GM13977 (cell line): ENCODE measurements at regions not wholly inside any gene's neighbourhood (a gene's known extent, or its start where the extent isn't known, plus 50 kb on each side); places are given as distances from the start of the nearest gene placed in this dataset.

Experiments
- DNase-seq: peaks from one replicate; pipeline ENCODE4 v3.0.0; 2012; ENCODE audit warnings: low spot score
- in situ Hi-C: fragments of 300-500 bp; cut with MboI; formaldehyde crosslinking; loops from one replicate; pipeline ENCODE4 v1.12.0; 2022; ENCODE audit warnings: low sequenced_read_pairs, low pct_unique_long_range_greater_than_20kb, mixed read lengths, inconsistent platforms; ENCODE audit not compliant: unreplicated experiment
- TF ChIP-seq, protein P1 (sequence below): IDR thresholded peaks from 2 replicates; pipeline ENCODE4 v1.5.1; 2012; ENCODE audit warnings: mild to moderate bottlenecking, control low read depth; ENCODE audit not compliant: insufficient read depth; ENCODE audit errors: extremely low read depth, missing control alignments

DNA sequence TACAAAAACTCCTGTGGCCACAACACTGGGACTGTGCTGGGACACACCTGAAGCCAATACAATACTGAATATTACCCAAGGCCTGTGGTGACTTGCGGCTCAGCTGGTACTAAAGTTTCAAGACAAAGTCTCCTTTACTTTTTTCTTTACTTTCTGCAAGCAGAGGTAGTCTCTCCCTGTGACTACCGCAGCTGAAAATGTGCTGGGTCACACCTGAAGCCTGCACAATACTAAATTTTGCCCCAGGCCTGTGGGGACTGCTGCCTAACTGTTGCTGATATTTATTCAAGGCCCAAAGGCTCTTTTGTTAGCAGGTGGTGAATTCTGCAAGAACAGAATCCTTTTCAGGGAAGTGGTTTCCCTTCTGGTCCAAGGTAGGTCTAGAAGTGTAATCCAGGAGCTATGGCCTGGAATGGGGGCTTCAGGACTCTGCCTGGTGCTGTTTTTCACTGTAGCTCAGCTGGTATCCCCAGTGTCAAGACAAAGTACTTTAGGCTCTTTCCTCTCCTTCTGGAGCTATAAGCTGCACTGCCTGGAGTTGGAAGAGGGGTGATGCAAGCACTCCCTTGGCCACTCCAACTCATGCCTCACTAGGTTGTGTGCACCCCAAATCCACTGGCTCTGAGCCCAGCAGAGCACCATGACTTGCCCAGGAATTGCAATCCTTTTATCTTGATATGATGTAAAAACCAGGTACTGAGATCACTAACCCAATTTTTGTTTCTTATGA is 489.4 kb downstream of the TECRL start:
- TF ChIP-seq, protein P1, sequence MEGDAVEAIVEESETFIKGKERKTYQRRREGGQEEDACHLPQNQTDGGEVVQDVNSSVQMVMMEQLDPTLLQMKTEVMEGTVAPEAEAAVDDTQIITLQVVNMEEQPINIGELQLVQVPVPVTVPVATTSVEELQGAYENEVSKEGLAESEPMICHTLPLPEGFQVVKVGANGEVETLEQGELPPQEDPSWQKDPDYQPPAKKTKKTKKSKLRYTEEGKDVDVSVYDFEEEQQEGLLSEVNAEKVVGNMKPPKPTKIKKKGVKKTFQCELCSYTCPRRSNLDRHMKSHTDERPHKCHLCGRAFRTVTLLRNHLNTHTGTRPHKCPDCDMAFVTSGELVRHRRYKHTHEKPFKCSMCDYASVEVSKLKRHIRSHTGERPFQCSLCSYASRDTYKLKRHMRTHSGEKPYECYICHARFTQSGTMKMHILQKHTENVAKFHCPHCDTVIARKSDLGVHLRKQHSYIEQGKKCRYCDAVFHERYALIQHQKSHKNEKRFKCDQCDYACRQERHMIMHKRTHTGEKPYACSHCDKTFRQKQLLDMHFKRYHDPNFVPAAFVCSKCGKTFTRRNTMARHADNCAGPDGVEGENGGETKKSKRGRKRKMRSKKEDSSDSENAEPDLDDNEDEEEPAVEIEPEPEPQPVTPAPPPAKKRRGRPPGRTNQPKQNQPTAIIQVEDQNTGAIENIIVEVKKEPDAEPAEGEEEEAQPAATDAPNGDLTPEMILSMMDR, result no peak
- in situ Hi-C loops, result no loop called here
- no peak for DNase-seq

GRCh38 chr4:63906660-63907183 is 502.5 kb downstream of the TECRL start:
- no peak for DNase-seq
- TF ChIP-seq, protein P1, result no peak
- in situ Hi-C loops, result no loop called here

GRCh38 chr4:63904201-63904600 is 505.0 kb downstream of the TECRL start:
- no peak for DNase-seq
- in situ Hi-C loops, result no loop called here
- TF ChIP-seq, protein P1, result no peak

- TF ChIP-seq, protein P1, result no peak
- DNase-seq, result no peak
- in situ Hi-C loops, result no loop called here
Measured at GRCh38 chr4:63901304-63901703, 507.9 kb downstream of the TECRL start.

DNA sequence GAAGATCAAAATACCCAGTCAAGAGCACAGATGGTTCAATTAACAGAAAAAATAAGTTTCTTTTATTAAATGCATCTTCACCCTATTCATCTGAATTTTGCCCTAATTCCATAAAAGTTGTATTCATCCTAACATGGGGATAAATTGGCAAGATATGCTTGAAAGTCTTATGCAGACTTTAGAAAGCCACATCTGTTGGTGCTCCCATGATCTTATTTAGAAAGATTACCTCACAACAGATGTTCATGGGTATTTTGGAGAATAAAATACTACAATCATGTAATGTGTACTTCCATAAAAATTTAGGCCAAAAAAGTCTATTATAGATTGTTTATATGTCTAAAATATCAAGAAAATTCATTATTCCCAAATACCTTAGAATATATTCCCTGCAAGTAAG is 510.3 kb downstream of the TECRL start:
- TF ChIP-seq, protein P1, result no peak
- in situ Hi-C loops, result no loop called here
- no peak for DNase-seq

- in situ Hi-C loops, result no loop called here
- TF ChIP-seq, protein P1, result no peak
- DNase-seq, result no peak
Measured at GRCh38 chr4:63894161-63894560, 515.1 kb downstream of the TECRL start.
